AG08396 (cell line): ENCODE measurements at regions not wholly inside any gene's neighbourhood (a gene's known extent, or its start where the extent isn't known, plus 50 kb on each side); places are given as distances from the start of the nearest gene placed in this dataset.

ENCODE experiments used
- DNase-seq: peaks from one replicate; pipeline ENCODE4 v3.0.0; 2012; ENCODE audit warnings: low spot score, mixed read lengths

GRCh38 chr10:10813656-10814055 is 204.0 kb upstream of the CELF2 start:
- no peak for DNase-seq

- no peak for DNase-seq
These were observed 203.6 kb upstream of the CELF2 start for GRCh38 chr10:10814069-10814468.

GRCh38 chr10:10816447-10816846 is 201.2 kb upstream of the CELF2 start:
- no peak for DNase-seq

GRCh38 chr10:10817609-10818008 is 200.1 kb upstream of the CELF2 start:
- no peak for DNase-seq

GRCh38 chr10:10818082-10818481 is 199.6 kb upstream of the CELF2 start:
- peak; percentile 30 for DNase-seq

- DNase-seq: no peak
These were observed 198.3 kb upstream of the CELF2 start for GRCh38 chr10:10819206-10819856.

GRCh38 chr10:10821926-10822325 is 195.7 kb upstream of the CELF2 start:
- DNase-seq: no peak

- peak; percentile 26 for DNase-seq
These were observed 193.0 kb upstream of the CELF2 start for GRCh38 chr10:10824591-10825148.

- DNase-seq: no peak
These were observed 191.5 kb upstream of the CELF2 start for GRCh38 chr10:10826125-10826524.

GRCh38 chr10:10828623-10829022 is 189.0 kb upstream of the CELF2 start:
- no peak for DNase-seq

- no peak for DNase-seq
These were observed 188.1 kb upstream of the CELF2 start for GRCh38 chr10:10829576-10829975.

- peak; percentile 23 for DNase-seq
These were observed 187.2 kb upstream of the CELF2 start for GRCh38 chr10:10830293-10830986.

GRCh38 chr10:10831085-10831484 is 186.6 kb upstream of the CELF2 start:
- DNase-seq: peak; percentile 36

GRCh38 chr10:10833955-10834354 is 183.7 kb upstream of the CELF2 start:
- no peak for DNase-seq

GRCh38 chr10:10844251-10844650 is 173.4 kb upstream of the CELF2 start:
- DNase-seq: no peak

GRCh38 chr10:10845185-10845584 is 172.5 kb upstream of the CELF2 start:
- DNase-seq: no peak

GRCh38 chr10:10845826-10846503 is 171.7 kb upstream of the CELF2 start:
- DNase-seq: no peak

GRCh38 chr10:10846504-10846900 is 171.2 kb upstream of the CELF2 start:
- no peak for DNase-seq

GRCh38 chr10:10847387-10847786 is 170.3 kb upstream of the CELF2 start:
- DNase-seq: no peak

GRCh38 chr10:10848488-10849111 is 169.1 kb upstream of the CELF2 start:
- DNase-seq: no peak

- DNase-seq: no peak
These were observed 168.4 kb upstream of the CELF2 start for GRCh38 chr10:10849306-10849705.

GRCh38 chr10:10850214-10850613 is 167.5 kb upstream of the CELF2 start:
- no peak for DNase-seq

GRCh38 chr10:10852464-10852863 is 165.2 kb upstream of the CELF2 start:
- no peak for DNase-seq
